Ovary (tissue), 7 donors: ENCODE measurements at regions not wholly inside any gene's neighbourhood (a gene's known extent, or its start where the extent isn't known, plus 50 kb on each side); places are given as distances from the start of the nearest gene placed in this dataset.

ENCODE experiments used
- DNase-seq, 5 donors: peaks; one replicate each; pipeline ENCODE4 v3.0.0-alpha.2; 2019 to 2020
- H3K27ac ChIP-seq, 2 donors: fragments of 200-600 bp; one replicate each; pipeline versions ENCODE4 v1.5.1 to v1.8.0; 2019 to 2022
- H3K27me3 ChIP-seq: fragments of 200-600 bp; one replicate; pipeline ENCODE4 v1.8.0; 2022
- H3K36me3 ChIP-seq: fragments of 200-600 bp; sonication (generic); one replicate; pipeline ENCODE4 v1.5.1; 2019
- H3K4me1 ChIP-seq: one replicate; pipeline ENCODE4 v1.8.1; 2013; ENCODE audit warnings: mild to moderate bottlenecking, moderate library complexity; ENCODE audit not compliant: insufficient read depth
- H3K4me3 ChIP-seq: fragments of 200-600 bp; sonication (generic); one replicate; pipeline ENCODE4 v1.5.1; 2017
- H3K9me3 ChIP-seq, 2 donors: fragments of 200-600 bp in 1 of 2; sonication (generic) in 1 of 2; one replicate each; pipeline versions ENCODE4 v1.5.1 to v1.8.1; 2013 to 2019; ENCODE audit warnings: mild to moderate bottlenecking in 1 of 2, moderate library complexity in 1 of 2
- CTCF ChIP-seq, 3 donors: fragments of 450-650 bp in 2 of 3; fragments of 200-600 bp in 1 of 3; IDR thresholded peaks; one replicate each; pipeline versions ENCODE4 v1.5.1 to v1.8.0; 2016 to 2022; ENCODE audit warnings: antibody characterized with exemption in 3 of 3, mild to moderate bottlenecking in 1 of 3
- EP300 ChIP-seq: sonication (generic); formaldehyde crosslinking; IDR thresholded peaks from one replicate; pipeline ENCODE4 v1.6.1; 2017; ENCODE audit warnings: antibody characterized with exemption
- POLR2A ChIP-seq: fragments of 450-650 bp; IDR thresholded peaks from one replicate; pipeline ENCODE4 v1.6.1; 2017; ENCODE audit warnings: antibody characterized with exemption, mild to moderate bottlenecking, moderate library complexity
- WGBS, 3 donors: extraction: QIAGEN DNeasy Blood & Tissue Kit in 1 of 3; methylation state at CpG; one replicate each; pipeline versions ENCODE4 v1.1.5 to v1.1.7; 2013 to 2017; 5-methylcytosine and 5-hydroxymethylcytosine counted together
- intact Hi-C, 4 donors: fragments of 100-400 bp; cut with DNase I; formaldehyde crosslinking; loops; one replicate each; pipeline versions ENCODE4 v1.11.0 to v1.15.1; 2022 to 2023
- donor health status: DM: no; HTN: no; CAD: no; lungs with moderate emphysema.
- donor health status: DM: no; HTN: no; CAD: no.
- donor health status: Bipolar disorder and iron deficiency.
- donor health status: DM: no; HTN: no; CAD: no.
- donor health status: DM: yes; HTN: yes; CAD: no.

- intact Hi-C loops = no loop called here
Observed at GRCh38 chr5:61280761-61281427, 51.2 kb upstream of the ZSWIM6 start.

GRCh38 chr5:61281686-61282085 lies 50.4 kb upstream of the ZSWIM6 start:
- intact Hi-C loops = no loop called here
- no peak for DNase-seq
- Histone ChIP-seq H3K27me3 (no peaks in the 10 kb centered on the region), H3K9me3 (no peaks in the 10 kb centered on the region), H3K4me3 (no peak overlapping the region), H3K36me3 (no peaks in the 10 kb centered on the region), H3K4me1 (peaks cover 2% of the 10 kb centered on the region), H3K27ac (no peak overlapping the region)
- WGBS, 3 donors = 98 to 100% (median 100%) methylated on average over 1 of the region's 1 CpG
- TF ChIP-seq EP300 (no peak), CTCF (IDR thresholded peaks at IDR 0.05) (no peak), POLR2A (no peak)

More at GRCh38 chr5:61280761-61281427, 51.2 kb upstream of the ZSWIM6 start:
- no peak overlapping the region for H3K27ac ChIP-seq
- WGBS, 3 donors = 55 to 72% (median 72%) methylated on average over 2 of the region's 2 CpGs
- TF ChIP-seq CTCF (IDR thresholded peaks at IDR 0.05) (no peak), POLR2A (no peak), EP300 (no peak)
- peak in 1 of 5 donors; percentile 40 for DNase-seq
- no peaks in the 10 kb centered on the region for H3K9me3 ChIP-seq
- no peaks in the 10 kb centered on the region for H3K36me3 ChIP-seq
- peaks cover 2% of the 10 kb centered on the region for H3K4me1 ChIP-seq
- no peaks in the 10 kb centered on the region for H3K27me3 ChIP-seq
- H3K4me3 ChIP-seq = no peak overlapping the region
